ENCODE measurements at regions not wholly inside any gene's neighbourhood (a gene's known extent, or its start where the extent isn't known, plus 50 kb on each side); places are given as distances from the start of the nearest gene placed in this dataset.

- TF ChIP-seq CSDC2 (CRISPR knock-in tag; IDR thresholded peaks at IDR 0.05) (no peak), ZFP3 (CRISPR knock-in tag; IDR thresholded peaks at IDR 0.05) (no peak), PATZ1 (CRISPR knock-in tag; IDR thresholded peaks at IDR 0.05; ENCODE audit: borderline replicate concordance) (no peak), BACH2 (CRISPR knock-in tag; IDR thresholded peaks at IDR 0.05; ENCODE audit: borderline replicate concordance) (no peak), PPARA (CRISPR knock-in tag; IDR thresholded peaks at IDR 0.05; ENCODE audit: borderline replicate concordance) (no peak), CSRNP3 (CRISPR knock-in tag; IDR thresholded peaks at IDR 0.05) (no peak), ZNF565 (CRISPR knock-in tag; conservative IDR thresholded peaks at IDR 0.05; ENCODE audit: low read depth) (no peak), ZNF70 (CRISPR knock-in tag; IDR thresholded peaks at IDR 0.05) (no peak)
Measured at GRCh38 chr4:117949621-117950020, 84.7 kb upstream of the NDST3 start.
